ENCODE measurements at regions not wholly inside any gene's neighbourhood (a gene's known extent, or its start where the extent isn't known, plus 50 kb on each side); places are given as distances from the start of the nearest gene placed in this dataset.

GRCh38 chr10:88077977-88078376 is 214.6 kb downstream of the PTEN start:
- TF ChIP-seq TAF1 (IDR thresholded peaks at IDR 0.05; ENCODE audit: low read depth, low read length) (no peak), POLR2A (IDR thresholded peaks at IDR 0.05; ENCODE audit: low read depth, low read length) (no peak), POLR2AphosphoS5 (IDR thresholded peaks at IDR 0.05; ENCODE audit: low read depth, low read length) (no peak), SPI1 (IDR thresholded peaks at IDR 0.05; ENCODE audit: low read depth, low read length) (no peak), POU2F2 (IDR thresholded peaks at IDR 0.05; ENCODE audit: low read depth, low read length) (no peak), PAX5 (IDR thresholded peaks at IDR 0.05; ENCODE audit: insufficient read depth, low read length, severe bottlenecking) (no peak)

Measured in GM12891 (cell line).